Right lobe of liver (tissue), 4 donors: ENCODE measurements at regions not wholly inside any gene's neighbourhood (a gene's known extent, or its start where the extent isn't known, plus 50 kb on each side); places are given as distances from the start of the nearest gene placed in this dataset.

ENCODE experiments used
- POLR2A ChIP-seq: fragments of 450-650 bp; IDR thresholded peaks from one replicate; pipeline ENCODE4 v1.6.1; 2017; ENCODE audit warnings: antibody characterized with exemption, mild to moderate bottlenecking
- TF ChIP-seq, protein P1 (sequence below), 4 donors: fragments of 200-600 bp in 3 of 4; fragments of 450-650 bp in 1 of 4; IDR thresholded peaks; one replicate each; pipeline versions ENCODE4 v1.5.1 to v1.8.0; 2016 to 2022; ENCODE audit warnings: antibody characterized with exemption in 4 of 4, mild to moderate bottlenecking in 2 of 4
- donor health status: DM: no; HTN: no; CAD: no.
- donor health status: DM: no; HTN: no; CAD: no.
- donor health status: DM: no; HTN: yes; CAD: no.

DNA sequence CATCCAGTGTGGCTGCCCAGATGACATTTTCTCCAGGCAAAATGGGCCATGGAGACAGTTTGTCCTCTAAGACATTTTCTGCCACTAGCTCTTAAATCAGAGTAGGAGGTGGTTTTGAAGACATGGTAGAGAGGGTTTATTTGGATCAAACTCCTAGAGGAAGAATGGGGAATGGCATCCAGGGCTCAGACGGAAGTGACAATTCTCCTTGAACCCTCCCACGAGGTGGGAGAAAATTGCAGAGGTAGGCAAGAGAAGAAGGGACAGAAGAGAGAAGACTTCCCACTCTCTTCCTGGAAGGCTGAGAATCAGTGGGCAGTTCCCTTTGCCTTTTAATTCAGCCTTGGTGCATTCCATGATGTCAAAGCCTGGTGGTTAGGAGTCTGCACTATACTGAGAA lies 194.0 kb downstream of the SMIM20 start:
- TF ChIP-seq, protein P1, sequence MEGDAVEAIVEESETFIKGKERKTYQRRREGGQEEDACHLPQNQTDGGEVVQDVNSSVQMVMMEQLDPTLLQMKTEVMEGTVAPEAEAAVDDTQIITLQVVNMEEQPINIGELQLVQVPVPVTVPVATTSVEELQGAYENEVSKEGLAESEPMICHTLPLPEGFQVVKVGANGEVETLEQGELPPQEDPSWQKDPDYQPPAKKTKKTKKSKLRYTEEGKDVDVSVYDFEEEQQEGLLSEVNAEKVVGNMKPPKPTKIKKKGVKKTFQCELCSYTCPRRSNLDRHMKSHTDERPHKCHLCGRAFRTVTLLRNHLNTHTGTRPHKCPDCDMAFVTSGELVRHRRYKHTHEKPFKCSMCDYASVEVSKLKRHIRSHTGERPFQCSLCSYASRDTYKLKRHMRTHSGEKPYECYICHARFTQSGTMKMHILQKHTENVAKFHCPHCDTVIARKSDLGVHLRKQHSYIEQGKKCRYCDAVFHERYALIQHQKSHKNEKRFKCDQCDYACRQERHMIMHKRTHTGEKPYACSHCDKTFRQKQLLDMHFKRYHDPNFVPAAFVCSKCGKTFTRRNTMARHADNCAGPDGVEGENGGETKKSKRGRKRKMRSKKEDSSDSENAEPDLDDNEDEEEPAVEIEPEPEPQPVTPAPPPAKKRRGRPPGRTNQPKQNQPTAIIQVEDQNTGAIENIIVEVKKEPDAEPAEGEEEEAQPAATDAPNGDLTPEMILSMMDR (IDR thresholded peaks at IDR 0.05) = no peak
- no peak for TF ChIP-seq POLR2A
